Heart left ventricle (tissue), 13 donors: ENCODE measurements at regions not wholly inside any gene's neighbourhood (a gene's known extent, or its start where the extent isn't known, plus 50 kb on each side); places are given as distances from the start of the nearest gene placed in this dataset.

Experiments
- POLR2A ChIP-seq, 2 donors: fragments of 450-650 bp; IDR thresholded peaks; one replicate each; pipeline ENCODE4 v1.6.1; 2017; ENCODE audit warnings: antibody characterized with exemption in 2 of 2, mild to moderate bottlenecking in 2 of 2, moderate library complexity in 2 of 2
- TF ChIP-seq, protein P1 (sequence below), 12 donors: fragments of 200-600 bp; sonication (generic) in 4 of 12; IDR thresholded peaks; one replicate each; pipeline versions ENCODE4 v1.5.0 to v1.8.0; 2018 to 2022; ENCODE audit warnings: antibody characterized with exemption in 12 of 12, mild to moderate bottlenecking in 5 of 12
- donor health status: ischemic (EF 13 %, LVEDD 7.1; RV severe dilation, severe dysfunction).
- donor health status: DM: no; HTN: yes; CAD: no.
- donor health status: DM: no; HTN: no; CAD: no.
- donor health status: ischemic (EF 25% LVEDD 6.9; RV normal size, moderate dysfunction).
- donor health status: ischemic (EF 25% LVEDD 5.7; RV mildly dilated, moderate dysfunction).
- donor health status: ischemic (EF 35%, LVEDD 5.7; RV mildly dilated, moderate dysfunction).
- donor health status: nonischemic (EF 11% LVEDD 7.7; RV severe dilation, severe dysfunction).
- donor health status: DM: yes; HTN: yes; CAD: no.
- donor health status: PGD.
- donor health status: ischemic (EF 29% LVEDD 5.4; RV normal size, mild dysfunction).
- donor health status: nonischemic (EF 23%, LVEDD 6.1; RV moderate dilation, normal function).

- TF ChIP-seq, protein P1, sequence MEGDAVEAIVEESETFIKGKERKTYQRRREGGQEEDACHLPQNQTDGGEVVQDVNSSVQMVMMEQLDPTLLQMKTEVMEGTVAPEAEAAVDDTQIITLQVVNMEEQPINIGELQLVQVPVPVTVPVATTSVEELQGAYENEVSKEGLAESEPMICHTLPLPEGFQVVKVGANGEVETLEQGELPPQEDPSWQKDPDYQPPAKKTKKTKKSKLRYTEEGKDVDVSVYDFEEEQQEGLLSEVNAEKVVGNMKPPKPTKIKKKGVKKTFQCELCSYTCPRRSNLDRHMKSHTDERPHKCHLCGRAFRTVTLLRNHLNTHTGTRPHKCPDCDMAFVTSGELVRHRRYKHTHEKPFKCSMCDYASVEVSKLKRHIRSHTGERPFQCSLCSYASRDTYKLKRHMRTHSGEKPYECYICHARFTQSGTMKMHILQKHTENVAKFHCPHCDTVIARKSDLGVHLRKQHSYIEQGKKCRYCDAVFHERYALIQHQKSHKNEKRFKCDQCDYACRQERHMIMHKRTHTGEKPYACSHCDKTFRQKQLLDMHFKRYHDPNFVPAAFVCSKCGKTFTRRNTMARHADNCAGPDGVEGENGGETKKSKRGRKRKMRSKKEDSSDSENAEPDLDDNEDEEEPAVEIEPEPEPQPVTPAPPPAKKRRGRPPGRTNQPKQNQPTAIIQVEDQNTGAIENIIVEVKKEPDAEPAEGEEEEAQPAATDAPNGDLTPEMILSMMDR (IDR thresholded peaks at IDR 0.05), result no peak
- TF ChIP-seq POLR2A (IDR thresholded peaks at IDR 0.05), result no peak
Measured at GRCh38 chr13:76116751-76117360, 480.7 kb downstream of the LMO7 start.
